PC-3 (cell line): ENCODE measurements at regions not wholly inside any gene's neighbourhood (a gene's known extent, or its start where the extent isn't known, plus 50 kb on each side); places are given as distances from the start of the nearest gene placed in this dataset.

Experiments used
- ATAC-seq: fragments of 200-7000 bp; cut with Tn5 transposase; 2 replicates; pipeline ENCODE4 v1.9.1; 2020; ENCODE audit warnings: mild to moderate bottlenecking, moderate library complexity
- BruUV-seq: library from RNA; stranded (reverse); fragments of 400-500 nt; replicated peaks from 2 replicates; lab custom pipeline; 2021; lab: Mats Ljungman, UMichigan
- CTCF ChIA-PET: fragments of 300-600 bp; sonication (Branson Sonifier 250); formaldehyde crosslinking; loops from one replicate; lab custom pipeline; 2022; ENCODE audit warnings: antibody characterized with exemption; lab: Charles Lee
- POLR2A ChIA-PET: fragments of 300-600 bp; sonication (Branson Sonifier 250); formaldehyde crosslinking; loops from one replicate; lab custom pipeline; 2022; ENCODE audit warnings: antibody characterized with exemption; ENCODE audit not compliant: unreplicated experiment; lab: Charles Lee
- DNase-seq: peaks from one replicate; pipeline ENCODE4 v3.0.0-alpha.2; 2015
- H2AFZ ChIP-seq: fragments of 300-600 bp; sonication (generic); 2 replicates; pipeline ENCODE4 v1.6.0; 2016; ENCODE audit warnings: antibody characterized with exemption, low read length
- H3F3A ChIP-seq: fragments of 300-600 bp; sonication (generic); one replicate; pipeline ENCODE4 v1.6.0; 2017; ENCODE audit warnings: antibody characterized with exemption, low read length, control low read depth, mild to moderate bottlenecking; ENCODE audit not compliant: unreplicated experiment
- H3K27ac ChIP-seq: fragments of 300-600 bp; sonication (generic); 2 replicates; pipeline ENCODE4 v1.5.1; 2016; ENCODE audit warnings: mild to moderate bottlenecking, low read length
- H3K27me3 ChIP-seq: fragments of 300-600 bp; sonication (generic); 2 replicates; pipeline ENCODE4 v1.6.1; 2016; ENCODE audit warnings: low read length, mixed read lengths
- H3K36me3 ChIP-seq: fragments of 300-600 bp; sonication (generic); 2 replicates; pipeline ENCODE4 v1.6.1; 2016; ENCODE audit warnings: low read depth, mixed run types, low read length, mixed read lengths
- H3K4me1 ChIP-seq: fragments of 300-600 bp; sonication (generic); 2 replicates; pipeline ENCODE4 v1.5.1; 2016; ENCODE audit warnings: low read length; ENCODE audit not compliant: insufficient read depth
- H3K4me2 ChIP-seq: fragments of 300-600 bp; sonication (generic); 2 replicates; pipeline ENCODE4 v1.6.0; 2016; ENCODE audit warnings: low read length
- H3K4me3 ChIP-seq: fragments of 300-600 bp; sonication (generic); 2 replicates; pipeline ENCODE4 v1.5.1; 2016; ENCODE audit warnings: mild to moderate bottlenecking, low read length, mixed read lengths
- H3K79me2 ChIP-seq: fragments of 300-600 bp; sonication (generic); 2 replicates; pipeline ENCODE4 v1.6.1; 2017; ENCODE audit warnings: low read length, mixed read lengths
- H3K9ac ChIP-seq: fragments of 300-600 bp; sonication (generic); 2 replicates; pipeline ENCODE4 v1.6.0; 2016; ENCODE audit warnings: mild to moderate bottlenecking, low read length
- H3K9me2 ChIP-seq: fragments of 300-600 bp; sonication (generic); replicated peaks from 2 replicates; pipeline ENCODE4 v1.6.1; 2016; ENCODE audit warnings: mixed run types, low read length, mixed read lengths
- H3K9me3 ChIP-seq: fragments of 300-600 bp; sonication (generic); 2 replicates; pipeline ENCODE4 v1.6.1; 2016; ENCODE audit warnings: low read length, mixed read lengths
- H4K20me1 ChIP-seq: fragments of 300-600 bp; sonication (generic); 2 replicates; pipeline ENCODE4 v1.6.1; 2016; ENCODE audit warnings: low read length, mixed read lengths
- EZH2 ChIP-seq: fragments of 300-600 bp; sonication (generic); IDR thresholded peaks from one replicate; pipeline ENCODE4 v1.6.1; 2017; ENCODE audit warnings: antibody characterized with exemption, mild to moderate bottlenecking, low read length; ENCODE audit not compliant: unreplicated experiment
- EZH2phosphoT487 ChIP-seq: fragments of 300-600 bp; sonication (generic); IDR thresholded peaks from 2 replicates; pipeline ENCODE4 v1.6.1; 2018; ENCODE audit warnings: mild to moderate bottlenecking, antibody characterized with exemption, low read length, borderline replicate concordance
- intact Hi-C: fragments of 100-400 bp; cut with micrococcal nuclease; formaldehyde crosslinking; loops from 2 replicates; pipeline ENCODE4 v1.9.0; 2023
- TF ChIP-seq, protein P1 (sequence below): fragments of 300-600 bp; sonication (generic); conservative IDR thresholded peaks from 2 replicates; pipeline ENCODE4 v1.5.1; 2017; ENCODE audit warnings: antibody characterized with exemption, low read depth, mild to moderate bottlenecking, low read length

DNA sequence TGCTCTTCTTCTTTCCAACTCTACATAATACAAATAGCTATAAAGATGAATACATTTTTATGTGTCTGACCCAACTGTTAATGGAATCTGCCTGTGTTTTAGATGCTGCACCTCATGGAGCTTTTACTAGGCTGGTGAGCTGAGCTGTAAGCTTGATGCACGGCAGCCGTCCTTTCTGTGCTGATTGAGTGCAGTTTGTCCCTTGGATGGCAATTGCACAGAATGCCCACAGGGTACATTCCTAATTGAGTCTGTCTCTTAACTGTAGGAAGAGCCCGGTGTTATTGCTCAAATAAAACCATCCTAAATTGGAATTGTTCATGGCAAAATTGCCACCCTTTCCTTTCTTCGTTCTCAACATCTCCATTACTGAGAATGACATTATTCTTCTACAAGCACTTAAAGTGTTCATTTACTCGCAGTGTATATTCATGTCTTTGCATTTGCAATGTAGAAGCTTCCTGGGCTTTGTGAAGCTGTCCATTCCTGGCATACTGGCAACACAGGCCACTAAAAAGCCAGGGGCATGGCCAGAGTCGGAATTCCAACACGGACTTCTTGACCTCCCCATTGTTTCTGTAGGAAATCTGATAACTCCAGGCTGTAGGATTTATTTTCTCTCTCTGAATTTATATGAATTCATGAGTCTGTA is 85.8 kb downstream of the SLC10A2 start:
- H3K4me1 ChIP-seq = no peaks in the 10 kb centered on the region
- no peaks in the 10 kb centered on the region for H3K36me3 ChIP-seq
- H3K4me3 ChIP-seq = no peak overlapping the region
- no peak overlapping the region for H2AFZ ChIP-seq
- intact Hi-C loops = no loop called here
- TF ChIP-seq EZH2 = no peak
- TF ChIP-seq, protein P1, sequence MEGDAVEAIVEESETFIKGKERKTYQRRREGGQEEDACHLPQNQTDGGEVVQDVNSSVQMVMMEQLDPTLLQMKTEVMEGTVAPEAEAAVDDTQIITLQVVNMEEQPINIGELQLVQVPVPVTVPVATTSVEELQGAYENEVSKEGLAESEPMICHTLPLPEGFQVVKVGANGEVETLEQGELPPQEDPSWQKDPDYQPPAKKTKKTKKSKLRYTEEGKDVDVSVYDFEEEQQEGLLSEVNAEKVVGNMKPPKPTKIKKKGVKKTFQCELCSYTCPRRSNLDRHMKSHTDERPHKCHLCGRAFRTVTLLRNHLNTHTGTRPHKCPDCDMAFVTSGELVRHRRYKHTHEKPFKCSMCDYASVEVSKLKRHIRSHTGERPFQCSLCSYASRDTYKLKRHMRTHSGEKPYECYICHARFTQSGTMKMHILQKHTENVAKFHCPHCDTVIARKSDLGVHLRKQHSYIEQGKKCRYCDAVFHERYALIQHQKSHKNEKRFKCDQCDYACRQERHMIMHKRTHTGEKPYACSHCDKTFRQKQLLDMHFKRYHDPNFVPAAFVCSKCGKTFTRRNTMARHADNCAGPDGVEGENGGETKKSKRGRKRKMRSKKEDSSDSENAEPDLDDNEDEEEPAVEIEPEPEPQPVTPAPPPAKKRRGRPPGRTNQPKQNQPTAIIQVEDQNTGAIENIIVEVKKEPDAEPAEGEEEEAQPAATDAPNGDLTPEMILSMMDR = no peak
- no peaks in the 10 kb centered on the region for H3K9me2 ChIP-seq
- no TSS peak for BruUV-seq
- no peak overlapping the region for H3K27ac ChIP-seq
- H3K4me2 ChIP-seq = no peak overlapping the region
- POLR2A ChIA-PET = no interaction called here
- peaks cover 47% of the 10 kb centered on the region for H3K27me3 ChIP-seq
- H3K9ac ChIP-seq = no peak overlapping the region
- no peaks in the 10 kb centered on the region for H4K20me1 ChIP-seq
- CTCF ChIA-PET = no interaction called here
- no peaks in the 10 kb centered on the region for H3K9me3 ChIP-seq
- no peaks in the 10 kb centered on the region for H3F3A ChIP-seq
- ATAC-seq (no peak), DNase-seq (no peak)
- H3K79me2 ChIP-seq = no peaks in the 10 kb centered on the region

DNA sequence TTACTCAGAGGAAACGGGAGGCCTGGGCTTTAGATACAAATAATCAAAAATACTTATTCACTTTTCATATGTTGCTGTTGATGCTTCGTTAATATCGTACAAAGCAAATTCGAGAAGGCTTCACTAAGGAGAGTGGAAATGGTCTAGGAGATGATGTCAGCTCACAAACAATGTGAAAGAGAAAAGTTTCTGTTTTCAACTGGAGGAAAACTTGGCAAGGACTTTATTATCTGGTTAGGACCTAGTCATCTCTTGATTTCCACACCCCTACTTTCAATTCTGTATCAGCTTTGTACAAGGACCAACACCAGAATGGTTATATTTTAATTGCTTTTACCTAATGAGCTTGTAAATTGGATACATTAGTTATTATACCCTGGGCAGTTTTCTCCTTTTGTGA is 88.0 kb downstream of the SLC10A2 start:
- peaks cover 70% of the 10 kb centered on the region for H3K27me3 ChIP-seq
- H3K79me2 ChIP-seq = no peaks in the 10 kb centered on the region
- no peaks in the 10 kb centered on the region for H3F3A ChIP-seq
- ChIA-PET POLR2A (no interaction called here), CTCF (no interaction called here)
- H2AFZ ChIP-seq = no peak overlapping the region
- BruUV-seq = no TSS peak
- TF ChIP-seq EZH2phosphoT487 (no peak), EZH2 (no peak)
- TF ChIP-seq, protein P1 = no peak
- H4K20me1 ChIP-seq = no peaks in the 10 kb centered on the region
- no peak overlapping the region for H3K9ac ChIP-seq
- H3K4me1 ChIP-seq = no peaks in the 10 kb centered on the region
- no peak overlapping the region for H3K4me3 ChIP-seq
- no peaks in the 10 kb centered on the region for H3K9me2 ChIP-seq
- no peaks in the 10 kb centered on the region for H3K36me3 ChIP-seq
- DNase-seq (no peak), ATAC-seq (no peak)
- intact Hi-C loops = no loop called here
- H3K27ac ChIP-seq = no peak overlapping the region
- H3K4me2 ChIP-seq = no peak overlapping the region
- no peaks in the 10 kb centered on the region for H3K9me3 ChIP-seq

DNA sequence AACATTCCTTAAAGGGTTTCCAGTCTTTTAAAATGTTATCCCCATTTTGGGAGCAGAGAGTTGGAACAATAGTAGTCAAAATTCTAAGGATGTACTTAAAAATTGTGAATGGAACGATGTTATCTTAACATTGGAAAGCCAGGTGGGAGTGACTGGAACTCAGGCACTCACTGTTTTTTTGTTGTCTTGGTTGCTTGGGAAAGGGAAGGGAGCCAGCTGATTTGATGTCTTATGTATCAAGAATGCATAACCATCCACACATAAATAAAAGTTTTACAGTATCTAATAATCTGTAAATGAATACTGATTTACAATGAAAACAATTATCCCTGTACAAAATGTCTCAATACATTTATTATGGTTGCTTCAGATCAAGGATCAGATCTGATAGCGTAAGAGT is 88.7 kb downstream of the SLC10A2 start:
- CTCF ChIA-PET = no interaction called here
- H2AFZ ChIP-seq = no peak overlapping the region
- TF ChIP-seq EZH2 (no peak), EZH2phosphoT487 (no peak)
- TF ChIP-seq, protein P1 = no peak

More for the DNA sequence above, 88.7 kb downstream of the SLC10A2 start:
- H3K4me1 ChIP-seq = no peaks in the 10 kb centered on the region
- H3K9me3 ChIP-seq = no peaks in the 10 kb centered on the region
- POLR2A ChIA-PET = no interaction called here
- no peak overlapping the region for H3K27ac ChIP-seq
- no peak for DNase-seq
- H3K4me2 ChIP-seq = no peak overlapping the region
- H3K79me2 ChIP-seq = no peaks in the 10 kb centered on the region
- no peaks in the 10 kb centered on the region for H3K36me3 ChIP-seq
- H3F3A ChIP-seq = no peaks in the 10 kb centered on the region
- no peaks in the 10 kb centered on the region for H4K20me1 ChIP-seq
- H3K9me2 ChIP-seq = no peaks in the 10 kb centered on the region
- peaks cover 77% of the 10 kb centered on the region for H3K27me3 ChIP-seq
- no TSS peak for BruUV-seq
- no peak overlapping the region for H3K9ac ChIP-seq
- ATAC-seq = no peak
- intact Hi-C loops = no loop called here
- no peak overlapping the region for H3K4me3 ChIP-seq
